OCI-LY3 (cell line): ENCODE measurements at regions not wholly inside any gene's neighbourhood (a gene's known extent, or its start where the extent isn't known, plus 50 kb on each side); places are given as distances from the start of the nearest gene placed in this dataset.

Source experiments
- CTCF ChIP-seq: fragments of 200-600, 300-600 bp; sonication (generic); IDR thresholded peaks from 2 replicates; pipeline ENCODE4 v1.5.1; 2014; ENCODE audit warnings: antibody characterized with exemption, low read length, low read depth
- EZH2phosphoT487 ChIP-seq: fragments of 200-600 bp; shearing (Covaris generic); IDR thresholded peaks from 2 replicates; pipeline ENCODE4 v1.6.1; 2018; ENCODE audit warnings: antibody characterized with exemption, mixed run types, low read depth

GRCh38 chr13:21813110-21813509 is 142.2 kb downstream of the FGF9 start:
- TF ChIP-seq EZH2phosphoT487: no peak
- TF ChIP-seq CTCF: peak; percentile 31; the same call in 1 of the 2 replicates
